HG03457 (cell line): ENCODE measurements at regions not wholly inside any gene's neighbourhood (a gene's known extent, or its start where the extent isn't known, plus 50 kb on each side); places are given as distances from the start of the nearest gene placed in this dataset.

ENCODE experiments used
- ATAC-seq: cut with Tn5 transposase; IDR thresholded peaks from one replicate; pipeline ENCODE4 v1.9.1; 2021; ENCODE audit warnings: moderate number of reproducible peaks; ENCODE audit not compliant: unreplicated experiment

DNA sequence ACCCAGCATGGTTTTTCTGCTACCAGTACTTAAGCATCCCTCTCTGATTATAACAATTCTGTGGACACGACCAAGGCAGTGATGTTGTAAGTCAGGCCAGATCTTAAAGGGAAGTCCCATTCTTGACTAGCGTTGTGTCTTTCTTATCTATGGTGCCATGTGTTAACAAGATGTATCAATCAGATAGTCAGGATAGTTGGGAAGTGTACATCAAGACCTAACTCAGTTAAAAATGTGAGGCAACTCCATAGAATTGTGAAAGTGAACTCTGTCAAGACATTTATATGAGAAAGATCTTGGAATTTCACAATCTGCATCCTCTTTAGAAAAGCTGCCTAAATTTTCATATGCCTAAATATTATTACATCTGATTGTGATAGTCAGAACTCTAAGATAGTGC is 341.7 kb upstream of the SEMA3D start:
- ATAC-seq: no peak

DNA sequence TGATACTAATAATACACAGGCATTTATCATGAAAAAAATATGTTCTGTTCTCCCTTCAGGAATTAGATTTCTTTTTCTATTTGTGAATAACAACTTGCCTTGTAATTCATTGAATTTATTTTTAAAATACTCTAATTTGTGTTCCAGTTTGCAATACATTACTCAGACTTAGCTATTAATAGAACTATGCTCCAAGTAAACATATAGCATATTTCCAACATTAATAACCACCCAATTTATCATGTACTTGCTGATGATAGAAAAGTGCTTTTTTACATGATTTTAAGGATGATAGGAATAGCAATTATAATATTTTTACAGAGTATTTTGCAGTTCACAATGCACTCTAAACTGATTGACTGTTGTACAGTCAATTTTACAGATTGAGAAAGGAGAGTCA is 338.8 kb upstream of the SEMA3D start:
- ATAC-seq: no peak

DNA sequence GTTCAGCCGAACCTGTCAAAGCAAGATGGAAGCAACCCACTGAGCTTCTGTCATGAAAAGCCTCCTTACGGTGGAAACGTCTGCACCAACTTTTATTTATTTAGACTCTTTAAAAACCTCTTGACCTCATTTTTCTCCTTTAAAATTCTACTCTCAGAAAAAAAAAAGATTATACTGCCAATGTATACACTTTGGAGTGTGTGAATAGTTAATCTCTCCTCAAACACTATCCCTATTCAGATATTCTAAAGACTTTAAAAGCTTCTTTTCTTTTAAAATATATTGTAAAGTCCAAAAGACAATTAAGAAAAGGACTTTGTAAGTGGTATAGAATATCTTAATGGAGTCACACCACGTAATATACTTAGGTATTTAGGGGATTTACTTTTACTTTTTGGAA is 335.2 kb upstream of the SEMA3D start:
- no peak for ATAC-seq

DNA sequence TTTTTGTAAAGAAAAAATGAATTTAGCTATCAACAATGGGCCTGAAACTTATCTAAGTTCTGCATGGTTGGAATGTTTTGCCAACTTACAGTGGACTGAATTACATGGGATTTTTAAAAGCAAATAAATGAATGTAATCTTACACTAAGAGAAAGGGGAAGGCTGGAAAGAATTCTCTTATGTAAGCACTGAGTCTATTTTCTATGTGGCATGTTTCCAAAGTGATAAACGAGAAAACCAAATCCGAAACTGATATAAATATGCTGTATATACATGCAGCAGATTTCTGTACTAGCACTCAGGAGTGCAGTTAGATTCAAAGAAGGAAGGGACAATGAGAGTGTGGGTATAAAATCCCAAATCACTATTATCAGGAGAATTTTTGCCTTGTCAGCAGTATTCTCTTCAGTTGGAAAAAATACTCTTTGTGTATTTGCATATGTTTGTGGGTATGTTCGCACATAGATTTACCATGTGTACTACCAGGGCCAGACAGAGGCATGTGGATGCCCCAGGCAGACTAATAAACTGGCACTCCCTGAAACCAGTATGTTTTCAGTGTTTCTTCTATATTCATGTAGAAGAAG is 334.3 kb upstream of the SEMA3D start:
- no peak for ATAC-seq

DNA sequence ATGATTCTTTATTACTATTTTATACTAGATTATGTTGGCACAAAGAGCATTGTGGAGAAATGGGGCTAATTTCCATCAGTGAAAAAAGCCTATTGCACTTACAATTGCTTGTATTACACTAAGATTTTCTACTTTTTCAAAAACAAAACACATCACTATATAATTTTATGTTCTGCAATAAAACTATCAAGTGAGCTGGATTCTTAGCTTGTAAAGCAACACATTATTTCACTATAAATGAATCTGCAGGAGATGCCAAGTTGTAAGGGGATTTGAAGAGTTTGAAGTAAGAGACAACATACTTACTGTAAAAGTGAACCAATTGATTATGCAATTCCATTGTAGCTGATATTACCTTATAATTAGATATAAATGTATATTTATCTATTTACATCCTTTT is 333.3 kb upstream of the SEMA3D start:
- ATAC-seq: no peak

DNA sequence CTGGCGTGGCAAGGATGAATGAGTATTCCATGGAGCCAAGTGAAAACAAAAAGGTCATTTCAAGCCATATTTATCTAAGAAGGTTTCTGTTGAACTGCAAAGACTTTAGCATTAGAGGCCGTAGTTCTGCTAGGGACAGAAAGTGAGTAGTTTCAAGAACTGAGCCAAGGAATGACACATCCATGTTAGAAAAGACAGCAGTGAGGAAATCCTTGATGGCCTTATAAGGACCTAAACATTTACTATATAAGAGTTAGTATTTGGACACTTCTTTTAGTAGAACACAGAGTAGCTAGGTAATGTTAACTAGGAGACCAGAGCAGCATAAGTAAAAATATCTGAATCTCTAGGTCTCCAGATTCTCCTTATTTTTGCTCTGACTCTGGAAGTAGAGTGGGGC is 329.8 kb upstream of the SEMA3D start:
- ATAC-seq: no peak

DNA sequence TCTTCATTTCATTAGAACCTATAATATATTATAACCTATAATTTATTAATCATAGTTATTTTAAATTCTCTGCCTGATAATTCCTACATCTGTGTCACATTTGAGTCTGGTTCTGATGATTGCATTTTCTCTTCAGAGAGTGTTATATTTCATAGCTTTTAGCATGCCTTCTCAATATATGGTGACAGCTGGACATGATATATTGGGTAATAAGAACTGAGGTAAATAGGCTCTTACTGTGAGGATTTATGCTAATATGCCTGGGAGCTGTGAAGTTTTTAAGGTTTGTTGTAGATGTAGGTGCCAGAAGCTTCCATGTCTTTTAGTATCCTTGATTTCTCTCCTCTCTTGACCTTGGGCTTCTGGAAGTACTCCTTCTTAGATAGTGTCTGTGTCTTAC is 325.9 kb upstream of the SEMA3D start:
- ATAC-seq: no peak

DNA sequence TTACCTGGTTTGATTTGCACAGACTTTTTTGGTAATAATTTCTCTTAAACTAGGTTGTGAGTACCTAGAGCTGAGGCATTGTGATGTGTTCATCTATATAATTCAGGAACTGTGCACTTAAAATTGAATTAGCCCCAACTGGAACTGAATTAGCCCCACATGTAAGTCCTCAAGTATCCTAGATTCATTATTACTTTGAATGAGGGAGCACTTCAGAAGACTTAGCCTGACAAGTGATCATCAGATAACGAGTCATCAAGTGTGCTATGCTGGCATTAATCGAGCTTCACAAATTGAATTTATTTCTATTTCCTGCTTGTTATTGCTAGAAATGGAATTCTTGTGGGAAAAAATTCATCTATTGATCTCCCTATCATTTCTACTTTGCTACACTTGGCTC is 323.4 kb upstream of the SEMA3D start:
- ATAC-seq: no peak

DNA sequence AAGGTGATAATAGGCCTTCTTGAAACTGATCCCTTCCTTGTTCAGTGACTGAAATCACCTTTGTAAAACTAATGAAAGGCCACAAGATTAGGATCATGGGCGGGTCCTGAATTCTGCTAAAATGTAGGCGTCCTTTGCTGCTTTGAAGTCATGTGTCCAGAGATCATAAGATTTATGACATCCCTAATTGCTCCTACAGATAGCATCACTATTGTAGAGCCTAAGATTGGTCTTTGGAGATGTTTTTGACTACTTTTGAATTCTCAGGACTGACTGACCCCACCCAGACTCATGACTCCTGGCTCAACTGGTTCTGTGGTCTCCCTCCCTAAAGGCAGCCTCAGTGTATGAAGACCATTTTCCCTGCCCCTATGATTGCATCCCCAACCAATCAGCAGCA is 322.6 kb upstream of the SEMA3D start:
- no peak for ATAC-seq

DNA sequence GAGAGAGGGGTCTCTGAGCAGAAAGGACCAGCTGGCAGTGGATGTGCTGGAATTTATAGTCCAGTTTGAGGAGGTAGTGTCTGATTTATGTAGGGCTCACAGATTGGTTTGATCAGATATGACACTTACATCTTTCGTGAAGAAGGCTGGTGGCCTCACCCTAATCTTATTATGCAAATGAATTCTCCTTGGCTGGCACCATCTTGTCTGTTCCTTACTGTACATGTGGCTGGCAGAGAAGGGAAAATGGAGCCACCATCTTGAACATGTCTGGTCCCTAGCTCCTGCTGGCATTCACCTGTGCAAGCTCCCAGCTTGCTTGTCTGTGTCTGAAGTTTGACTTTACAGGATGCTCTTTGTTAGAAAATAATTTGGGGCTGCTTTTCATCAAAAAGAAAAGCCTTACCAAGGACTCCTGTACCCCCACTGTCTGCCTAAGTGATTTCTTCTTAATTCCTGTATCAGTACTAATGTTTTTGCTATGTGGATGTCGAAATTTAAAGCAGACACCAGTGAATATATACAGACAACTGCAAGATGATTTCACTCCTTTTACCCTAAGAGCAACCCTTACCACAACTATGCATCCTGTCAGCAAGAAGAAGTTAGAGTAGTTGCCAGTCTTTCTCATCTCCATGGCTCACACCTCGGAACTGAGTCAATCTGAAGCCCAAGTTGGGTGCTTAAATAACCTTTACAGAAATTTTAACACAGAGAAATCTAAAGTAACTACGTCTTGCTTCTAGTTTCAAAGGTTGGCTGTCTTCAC is 322.0 kb upstream of the SEMA3D start:
- ATAC-seq: no peak

DNA sequence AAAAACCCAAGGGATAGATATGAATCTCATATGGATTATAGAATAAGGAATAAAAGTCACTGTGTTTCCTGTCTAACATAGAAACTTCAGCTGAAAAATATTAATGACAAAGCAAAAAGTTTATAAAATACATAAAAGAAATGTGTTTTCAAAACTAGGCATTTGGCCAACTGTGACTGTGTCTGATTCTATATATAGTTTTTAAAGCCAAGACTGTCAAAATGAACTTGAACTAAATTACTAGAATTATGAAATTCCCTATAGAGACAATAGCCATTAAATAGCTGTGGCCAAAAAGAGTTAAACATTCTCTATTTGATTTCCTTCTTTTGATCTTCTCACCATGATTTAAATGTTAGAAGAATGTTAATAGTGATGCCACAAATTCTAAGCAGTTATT is 311.2 kb upstream of the SEMA3D start:
- ATAC-seq: no peak

DNA sequence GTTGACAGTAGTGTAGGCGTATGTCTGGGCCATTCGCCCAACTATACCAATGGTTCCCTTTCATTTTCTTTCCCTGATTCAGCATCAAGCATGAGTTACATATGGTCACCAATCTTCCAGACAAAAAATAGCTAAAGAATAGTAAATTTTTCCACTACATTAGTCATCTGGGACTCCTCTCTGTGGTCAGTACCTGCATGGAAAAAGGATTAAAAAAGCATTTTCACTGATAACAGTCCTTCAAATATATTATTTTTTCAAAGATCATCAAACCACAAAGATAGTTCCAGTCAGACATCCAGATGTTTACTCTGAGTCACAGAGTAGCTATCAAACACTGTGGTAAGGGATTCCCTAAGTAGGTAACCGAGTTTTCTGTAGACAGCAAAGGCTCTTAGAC is 302.6 kb upstream of the SEMA3D start:
- no peak for ATAC-seq

DNA sequence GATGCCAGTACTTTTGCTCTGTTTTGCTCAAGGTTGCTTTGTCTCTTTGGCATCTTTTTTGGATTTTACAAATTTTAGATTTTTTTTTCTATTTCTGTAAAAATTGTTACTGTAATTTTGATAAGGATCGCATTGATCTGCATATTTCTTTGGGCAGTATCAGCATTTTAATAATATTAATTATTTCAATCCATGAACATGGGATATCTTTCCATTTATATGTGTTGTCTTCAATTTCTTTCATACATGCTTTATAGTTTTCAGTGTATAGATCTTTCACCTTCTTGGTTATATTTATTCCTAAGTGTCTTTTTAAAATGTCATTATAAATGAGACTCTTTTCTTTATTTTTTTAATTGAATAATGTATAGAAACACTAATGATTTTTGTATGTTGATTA is 301.6 kb upstream of the SEMA3D start:
- no peak for ATAC-seq

DNA sequence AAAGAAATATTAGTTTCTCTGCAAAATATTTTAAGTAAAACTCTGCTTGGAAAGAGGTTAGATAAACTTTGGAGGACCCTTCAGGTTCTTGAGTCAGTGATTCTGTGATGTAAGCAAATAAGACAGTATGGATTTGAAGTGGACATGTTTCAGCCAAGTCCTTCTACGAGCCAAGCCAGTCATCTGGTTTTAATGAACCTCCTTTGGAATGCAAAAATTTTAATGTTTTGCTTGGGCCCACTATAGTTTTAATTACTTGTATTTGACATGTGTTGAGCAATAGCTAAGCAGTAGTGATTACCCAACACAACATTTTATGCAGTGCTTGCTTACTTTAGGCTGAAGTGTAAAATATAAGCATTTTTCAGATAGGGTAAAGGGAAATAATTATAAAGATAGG is 296.3 kb upstream of the SEMA3D start:
- no peak for ATAC-seq

DNA sequence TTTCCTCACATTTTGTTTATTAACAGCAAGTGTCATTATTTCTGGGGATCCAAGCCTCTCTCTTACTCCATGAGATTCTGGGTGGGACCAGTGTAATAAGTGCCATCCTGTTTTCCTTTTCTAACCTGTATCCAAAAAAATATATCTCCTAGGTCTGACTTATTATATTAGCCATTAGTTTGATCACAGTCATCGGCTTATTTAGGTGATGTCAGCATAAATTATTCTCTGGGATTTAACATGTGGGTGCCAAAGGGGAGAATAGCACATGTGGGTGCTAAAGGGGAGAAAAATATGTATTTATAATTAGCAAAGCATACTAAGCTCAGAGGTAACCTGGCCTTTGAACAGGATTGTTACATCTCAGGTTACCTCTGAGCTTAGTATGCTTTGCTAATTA is 293.8 kb upstream of the SEMA3D start:
- no peak for ATAC-seq

DNA sequence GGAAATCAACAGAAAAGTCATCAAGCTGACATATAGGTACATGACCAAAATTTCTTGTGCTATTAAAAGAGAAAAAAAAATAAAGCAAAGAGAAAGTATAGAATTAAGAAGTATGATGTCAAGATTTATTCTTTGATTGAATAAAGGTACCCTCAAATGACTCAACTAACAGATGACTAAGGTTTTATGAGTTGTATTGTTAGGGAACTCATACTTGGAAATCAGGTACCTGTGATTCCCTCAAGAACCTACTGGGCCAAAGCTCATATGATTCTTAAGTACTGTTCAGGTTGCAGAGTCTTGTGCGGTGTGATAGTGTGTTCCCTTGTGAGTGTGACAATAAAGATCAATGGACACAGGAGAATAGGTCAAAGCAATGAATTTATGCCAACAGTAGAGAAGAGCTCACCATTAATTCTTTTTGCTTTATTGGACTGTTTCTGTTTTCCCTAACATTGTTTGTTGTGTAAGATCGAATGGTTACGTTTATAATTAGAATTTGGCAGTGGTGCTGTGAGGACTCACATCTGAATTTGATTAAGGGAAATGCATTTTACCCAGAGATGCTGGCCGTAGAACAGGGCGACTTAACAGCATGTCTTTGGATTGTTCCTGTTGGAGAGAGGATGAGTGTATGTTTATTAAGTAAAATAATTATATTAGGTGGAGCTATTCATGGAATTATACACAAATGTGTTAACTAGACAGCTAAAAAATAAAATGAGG is 293.2 kb upstream of the SEMA3D start:
- no peak for ATAC-seq

DNA sequence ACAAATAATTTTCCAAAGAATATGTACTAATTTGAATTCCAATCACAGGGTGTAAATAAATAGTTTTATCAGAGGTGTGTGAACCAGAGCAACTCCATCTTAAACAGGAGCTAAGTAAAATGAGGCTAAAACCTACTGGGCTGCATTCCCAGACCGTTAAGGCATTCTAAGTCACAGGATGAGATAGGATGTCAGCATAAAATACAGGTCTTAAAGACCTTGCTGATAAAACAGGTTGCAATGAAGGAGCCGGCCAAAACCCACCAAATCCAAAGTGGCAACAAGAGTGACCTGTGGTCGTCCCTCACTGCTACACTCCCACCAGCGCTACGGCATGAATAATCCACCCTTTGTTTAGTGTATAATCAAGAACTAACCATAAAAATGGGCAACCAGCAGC is 291.7 kb upstream of the SEMA3D start:
- ATAC-seq: no peak

DNA sequence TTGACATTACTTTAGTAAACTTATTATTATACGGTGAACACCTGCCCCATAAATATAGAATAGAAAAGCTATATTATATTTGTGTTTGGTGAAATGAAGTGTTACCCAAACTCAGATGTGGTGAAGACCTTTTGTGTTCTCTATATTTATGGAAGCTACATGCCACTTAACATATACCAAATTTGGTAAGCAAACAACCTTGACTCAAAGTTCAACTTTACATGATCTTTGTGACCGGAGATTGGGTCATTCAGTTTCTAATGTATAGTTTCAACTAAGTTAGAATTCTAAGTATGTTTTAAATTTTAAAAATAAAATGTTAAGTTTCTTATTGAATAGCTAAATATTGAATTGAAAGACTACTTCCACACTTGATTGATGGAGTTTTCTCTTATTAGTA is 288.6 kb upstream of the SEMA3D start:
- no peak for ATAC-seq

DNA sequence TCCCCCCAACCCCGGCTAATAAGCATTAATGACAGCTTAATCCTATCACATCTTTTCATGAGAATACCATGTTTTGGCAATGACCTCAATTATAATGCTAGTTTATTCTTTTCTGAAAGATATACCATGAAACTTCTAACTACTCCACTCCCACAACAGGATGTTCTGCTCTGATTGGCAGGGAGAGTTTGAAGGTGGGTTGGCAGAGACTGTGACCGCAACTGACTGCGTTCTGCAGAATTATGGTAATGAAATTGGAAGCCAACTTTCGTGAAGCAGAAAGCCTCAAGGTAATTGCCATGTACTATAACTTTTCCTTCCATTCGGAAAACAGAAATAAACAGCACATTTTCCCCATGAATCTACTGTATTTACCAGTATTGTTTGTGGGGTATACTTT is 288.2 kb upstream of the SEMA3D start:
- ATAC-seq: no peak

DNA sequence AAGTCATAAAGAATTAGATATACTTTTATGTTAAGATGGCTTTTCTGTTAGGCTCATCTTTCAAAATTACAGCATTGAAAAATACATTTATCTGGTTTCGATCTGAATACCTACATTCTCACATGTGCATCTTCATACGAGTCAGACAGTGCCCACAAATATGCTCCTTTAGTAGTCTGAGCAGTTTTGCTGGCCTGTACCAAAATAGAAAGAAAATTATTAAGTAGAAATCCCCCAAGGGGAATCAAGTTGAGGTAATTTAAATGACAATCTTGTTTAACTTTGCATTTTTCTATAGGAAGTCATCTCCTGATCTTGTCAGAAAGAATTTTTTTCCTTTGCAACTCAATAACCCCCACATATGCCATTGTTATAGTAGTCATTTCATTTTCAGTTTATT is 287.4 kb upstream of the SEMA3D start:
- peak; percentile 69 for ATAC-seq

DNA sequence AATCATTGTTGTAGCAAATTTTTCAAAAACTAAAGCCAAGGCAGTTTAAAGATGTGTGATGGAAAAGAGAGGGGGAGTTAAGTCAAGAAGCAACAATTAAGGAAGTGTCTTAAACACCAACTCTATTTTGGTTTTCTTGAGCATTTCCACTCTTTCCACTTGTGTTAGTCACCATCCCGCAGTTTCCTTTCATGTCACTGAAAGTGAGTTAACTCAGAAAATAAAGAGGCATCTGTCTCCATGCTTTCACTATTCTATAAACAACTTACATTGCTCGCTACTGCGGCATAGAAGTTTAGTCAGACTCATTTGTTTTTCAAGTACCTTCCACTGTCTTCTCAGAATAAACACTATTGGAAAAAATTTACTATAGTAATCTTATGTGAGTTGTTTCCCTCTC is 284.9 kb upstream of the SEMA3D start:
- peak; percentile 58 for ATAC-seq

DNA sequence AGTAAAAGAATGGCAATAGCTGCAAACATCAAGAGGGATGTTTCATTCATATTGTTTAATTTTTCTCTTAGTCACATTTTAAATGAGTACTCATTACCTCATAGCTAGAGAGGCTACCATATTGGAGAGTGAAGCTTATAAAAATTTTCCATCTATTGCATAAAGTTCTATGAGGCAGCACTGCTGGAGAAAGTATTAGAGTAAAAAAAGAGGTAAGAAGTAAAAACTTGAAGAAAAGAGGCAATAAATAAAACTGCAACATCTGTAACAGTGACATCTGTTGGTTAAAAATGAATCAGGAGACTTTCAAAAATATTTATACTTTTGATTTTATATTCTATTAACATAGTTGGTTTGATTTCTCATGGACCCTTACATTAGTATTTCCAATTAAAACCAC is 284.5 kb upstream of the SEMA3D start:
- ATAC-seq: no peak
